ENCODE measurements at regions not wholly inside any gene's neighbourhood (a gene's known extent, or its start where the extent isn't known, plus 50 kb on each side); places are given as distances from the start of the nearest gene placed in this dataset.

GRCh38 chr9:81532251-81532650, 157.1 kb downstream of the TLE1 start:
- H3K27ac ChIP-seq: no peak overlapping the region
- TF ChIP-seq EP300 (IDR thresholded peaks at IDR 0.05): no peak
- no peak for TF ChIP-seq POLR2A (IDR thresholded peaks at IDR 0.05)
- no peak for TF ChIP-seq POLR2AphosphoS5 (IDR thresholded peaks at IDR 0.05)
- TF ChIP-seq CTCF (IDR thresholded peaks at IDR 0.05): no peak
- H3K9me3 ChIP-seq: no peaks in the 10 kb centered on the region
- H3K27me3 ChIP-seq: no peaks in the 10 kb centered on the region
- H3K4me1 ChIP-seq: no peaks in the 10 kb centered on the region
- no peak for ATAC-seq
- H3K36me3 ChIP-seq: no peaks in the 10 kb centered on the region
- H3K4me3 ChIP-seq: no peak overlapping the region
- WGBS, 2 donors (ENCODE audit: low coverage in 1 of 2): 67 to 93% methylated on average over 1 to 3 of the region's 4 CpGs

GRCh38 chr9:81531511-81531910, 157.8 kb downstream of the TLE1 start:
- Histone ChIP-seq H3K4me1 (no peaks in the 10 kb centered on the region), H3K4me3 (no peak overlapping the region), H3K9me3 (no peaks in the 10 kb centered on the region), H3K36me3 (no peaks in the 10 kb centered on the region), H3K27ac (no peak overlapping the region), H3K27me3 (no peaks in the 10 kb centered on the region)
- WGBS, 2 donors (ENCODE audit: low coverage in 1 of 2): 46 to 93% methylated on average over 2 to 6 of the region's 6 CpGs
- no peak for ATAC-seq
- TF ChIP-seq POLR2AphosphoS5 (IDR thresholded peaks at IDR 0.05) (no peak), POLR2A (IDR thresholded peaks at IDR 0.05) (no peak), EP300 (IDR thresholded peaks at IDR 0.05) (no peak), CTCF (IDR thresholded peaks at IDR 0.05) (no peak)

GRCh38 chr9:81530846-81531245, 158.5 kb downstream of the TLE1 start:
- Histone ChIP-seq H3K36me3 (no peaks in the 10 kb centered on the region), H3K27me3 (no peaks in the 10 kb centered on the region), H3K4me3 (no peak overlapping the region), H3K4me1 (no peaks in the 10 kb centered on the region), H3K27ac (no peak overlapping the region), H3K9me3 (no peaks in the 10 kb centered on the region)
- TF ChIP-seq POLR2AphosphoS5 (IDR thresholded peaks at IDR 0.05) (no peak), CTCF (IDR thresholded peaks at IDR 0.05) (no peak), EP300 (IDR thresholded peaks at IDR 0.05) (no peak)
- ATAC-seq: no peak
- 100% methylated on average over 3 to 4 of the region's 4 CpGs for WGBS, 2 donors (ENCODE audit: low coverage in 1 of 2)

GRCh38 chr9:81530310-81530810, 159.0 kb downstream of the TLE1 start:
- TF ChIP-seq EP300 (IDR thresholded peaks at IDR 0.05) (no peak), POLR2A (IDR thresholded peaks at IDR 0.05) (no peak), POLR2AphosphoS5 (IDR thresholded peaks at IDR 0.05) (no peak)
- 84 to 96% methylated on average over 4 to 5 of the region's 5 CpGs for WGBS, 2 donors (ENCODE audit: low coverage in 1 of 2)

GRCh38 chr9:81529556-81530193, 159.7 kb downstream of the TLE1 start:
- H3K4me3 ChIP-seq: no peak overlapping the region
- no peaks in the 10 kb centered on the region for H3K27me3 ChIP-seq
- peak; percentile 82 for ATAC-seq
- no peaks in the 10 kb centered on the region for H3K36me3 ChIP-seq
- H3K27ac ChIP-seq: peak overlapping the region in 1 of 4 donors; percentile 20
- no peaks in the 10 kb centered on the region for H3K9me3 ChIP-seq
- WGBS, 2 donors (ENCODE audit: low coverage in 1 of 2): 25 to 37% methylated on average over 1 of the region's 1 CpG
- no peaks in the 10 kb centered on the region for H3K4me1 ChIP-seq
- TF ChIP-seq POLR2A (IDR thresholded peaks at IDR 0.05) (no peak), CTCF (IDR thresholded peaks at IDR 0.05) (no peak)

More at GRCh38 chr9:81530310-81530810, 159.0 kb downstream of the TLE1 start:
- H3K27ac ChIP-seq: no peak overlapping the region
- no peak for ATAC-seq
- H3K36me3 ChIP-seq: no peaks in the 10 kb centered on the region
- H3K4me1 ChIP-seq: no peaks in the 10 kb centered on the region
- no peak overlapping the region for H3K4me3 ChIP-seq
- no peaks in the 10 kb centered on the region for H3K27me3 ChIP-seq
- no peaks in the 10 kb centered on the region for H3K9me3 ChIP-seq
